ENCODE measurements at regions not wholly inside any gene's neighbourhood (a gene's known extent, or its start where the extent isn't known, plus 50 kb on each side); places are given as distances from the start of the nearest gene placed in this dataset.

GRCh38 chr15:77715860-77716259 is 83.1 kb upstream of the LINGO1 start:
- ChIA-PET POLR2A (no interaction called here), CTCF (no interaction called here)
- Histone ChIP-seq H3K36me3 (ENCODE audit: insufficient read depth, low read length) (no peaks in the 10 kb centered on the region), H3K27ac (ENCODE audit: low read depth, low read length) (no peak overlapping the region), H3K9me3 (ENCODE audit: low read length) (no peaks in the 10 kb centered on the region), H3K4me1 (ENCODE audit: insufficient read depth, low read length) (no peaks in the 10 kb centered on the region), H3K4me3 (ENCODE audit: low read length) (no peak overlapping the region), H3K27me3 (ENCODE audit: insufficient read depth, low read length, poor library complexity, severe bottlenecking) (no peaks in the 10 kb centered on the region)
- Mint-ChIP-seq H3K4me3 (no peak overlapping the region), H3K4me1 (no peaks in the 10 kb centered on the region), H3K27me3 (peaks cover 7 to 35% of the 10 kb centered on the region in 2 donors), H3K36me3 (no peaks in the 10 kb centered on the region), H3K27ac (no peak overlapping the region), H3K9me3 (peaks cover 0 to 2% (median 0%) of the 10 kb centered on the region in 5 donors)
- no peak for DNase-seq

- no peaks in the 10 kb centered on the region for H3K36me3 ChIP-seq (ENCODE audit: insufficient read depth, low read length)
- H3K27ac ChIP-seq (ENCODE audit: low read depth, low read length), result no peak overlapping the region
- CTCF ChIA-PET, result no interaction called here
- no peaks in the 10 kb centered on the region for H3K27me3 ChIP-seq (ENCODE audit: insufficient read depth, low read length, poor library complexity, severe bottlenecking)
- POLR2A ChIA-PET, result no interaction called here
- Mint-ChIP-seq H3K4me3 (no peak overlapping the region), H3K4me1 (no peaks in the 10 kb centered on the region), H3K27me3 (peaks cover 7 to 35% of the 10 kb centered on the region in 2 donors), H3K27ac (no peak overlapping the region), H3K36me3 (no peaks in the 10 kb centered on the region), H3K9me3 (peaks cover 0 to 2% (median 0%) of the 10 kb centered on the region in 5 donors)
- H3K4me3 ChIP-seq (ENCODE audit: low read length), result no peak overlapping the region
- DNase-seq, result no peak
- no peaks in the 10 kb centered on the region for H3K9me3 ChIP-seq (ENCODE audit: low read length)
- no peaks in the 10 kb centered on the region for H3K4me1 ChIP-seq (ENCODE audit: insufficient read depth, low read length)
Measured at GRCh38 chr15:77715051-77715450, 82.3 kb upstream of the LINGO1 start.

- Mint-ChIP-seq H3K4me1 (no peaks in the 10 kb centered on the region), H3K36me3 (no peaks in the 10 kb centered on the region), H3K27ac (no peak overlapping the region), H3K9me3 (peaks cover 0 to 2% (median 0%) of the 10 kb centered on the region in 5 donors), H3K27me3 (peaks cover 7 to 35% of the 10 kb centered on the region in 2 donors), H3K4me3 (no peak overlapping the region)
- no peak overlapping the region for H3K27ac ChIP-seq (ENCODE audit: low read depth, low read length)
- H3K27me3 ChIP-seq (ENCODE audit: insufficient read depth, low read length, poor library complexity, severe bottlenecking), result no peaks in the 10 kb centered on the region
- DNase-seq, result no peak
- ChIA-PET POLR2A (no interaction called here), CTCF (no interaction called here)
- no peak overlapping the region for H3K4me3 ChIP-seq (ENCODE audit: low read length)
- H3K9me3 ChIP-seq (ENCODE audit: low read length), result no peaks in the 10 kb centered on the region
- no peaks in the 10 kb centered on the region for H3K36me3 ChIP-seq (ENCODE audit: insufficient read depth, low read length)
- H3K4me1 ChIP-seq (ENCODE audit: insufficient read depth, low read length), result no peaks in the 10 kb centered on the region
Measured at GRCh38 chr15:77714555-77714954, 81.8 kb upstream of the LINGO1 start.

- no peaks in the 10 kb centered on the region for H3K36me3 ChIP-seq (ENCODE audit: insufficient read depth, low read length)
- H3K27ac ChIP-seq (ENCODE audit: low read depth, low read length), result no peak overlapping the region
- H3K27me3 ChIP-seq (ENCODE audit: insufficient read depth, low read length, poor library complexity, severe bottlenecking), result no peaks in the 10 kb centered on the region
- Mint-ChIP-seq H3K36me3 (no peaks in the 10 kb centered on the region), H3K4me3 (no peak overlapping the region), H3K9me3 (peaks cover 0 to 2% (median 0%) of the 10 kb centered on the region in 5 donors), H3K27ac (no peak overlapping the region), H3K4me1 (no peaks in the 10 kb centered on the region), H3K27me3 (peaks cover 7 to 35% of the 10 kb centered on the region in 2 donors)
- H3K4me3 ChIP-seq (ENCODE audit: low read length), result no peak overlapping the region
- ChIA-PET CTCF (no interaction called here), POLR2A (no interaction called here)
- no peak for DNase-seq
- no peaks in the 10 kb centered on the region for H3K9me3 ChIP-seq (ENCODE audit: low read length)
- H3K4me1 ChIP-seq (ENCODE audit: insufficient read depth, low read length), result no peaks in the 10 kb centered on the region
Measured at GRCh38 chr15:77714023-77714422, 81.3 kb upstream of the LINGO1 start.

GRCh38 chr15:77713281-77713680 is 80.6 kb upstream of the LINGO1 start:
- Histone ChIP-seq H3K4me3 (ENCODE audit: low read length) (no peak overlapping the region), H3K27me3 (ENCODE audit: insufficient read depth, low read length, poor library complexity, severe bottlenecking) (no peaks in the 10 kb centered on the region), H3K4me1 (ENCODE audit: insufficient read depth, low read length) (no peaks in the 10 kb centered on the region), H3K27ac (ENCODE audit: low read depth, low read length) (no peak overlapping the region), H3K36me3 (ENCODE audit: insufficient read depth, low read length) (no peaks in the 10 kb centered on the region), H3K9me3 (ENCODE audit: low read length) (no peaks in the 10 kb centered on the region)
- ChIA-PET CTCF (no interaction called here), POLR2A (no interaction called here)
- H3K4me1 Mint-ChIP-seq, result no peaks in the 10 kb centered on the region
- no peak overlapping the region for H3K27ac Mint-ChIP-seq
- peaks cover 0 to 2% (median 0%) of the 10 kb centered on the region in 5 donors for H3K9me3 Mint-ChIP-seq
- H3K27me3 Mint-ChIP-seq, result peaks cover 7 to 35% of the 10 kb centered on the region in 2 donors
- no peaks in the 10 kb centered on the region for H3K36me3 Mint-ChIP-seq
- DNase-seq, result no peak
- H3K4me3 Mint-ChIP-seq, result no peak overlapping the region

- Histone ChIP-seq H3K9me3 (ENCODE audit: low read length) (no peaks in the 10 kb centered on the region), H3K36me3 (ENCODE audit: insufficient read depth, low read length) (no peaks in the 10 kb centered on the region), H3K4me3 (ENCODE audit: low read length) (no peak overlapping the region), H3K4me1 (ENCODE audit: insufficient read depth, low read length) (no peaks in the 10 kb centered on the region), H3K27ac (ENCODE audit: low read depth, low read length) (no peak overlapping the region), H3K27me3 (ENCODE audit: insufficient read depth, low read length, poor library complexity, severe bottlenecking) (no peaks in the 10 kb centered on the region)
- Mint-ChIP-seq H3K27me3 (peaks cover 7 to 35% of the 10 kb centered on the region in 2 donors), H3K4me3 (no peak overlapping the region), H3K4me1 (no peaks in the 10 kb centered on the region), H3K36me3 (no peaks in the 10 kb centered on the region), H3K27ac (no peak overlapping the region), H3K9me3 (peaks cover 0 to 2% (median 0%) of the 10 kb centered on the region in 5 donors)
- DNase-seq, result no peak
- POLR2A ChIA-PET, result no interaction called here
- CTCF ChIA-PET, result no interaction called here
Measured at GRCh38 chr15:77712438-77712837, 79.7 kb upstream of the LINGO1 start.

GRCh38 chr15:77710637-77711036 is 77.9 kb upstream of the LINGO1 start:
- CTCF ChIA-PET, result no interaction called here
- Mint-ChIP-seq H3K4me1 (no peaks in the 10 kb centered on the region), H3K36me3 (no peaks in the 10 kb centered on the region), H3K27ac (no peak overlapping the region), H3K4me3 (no peak overlapping the region), H3K9me3 (peaks cover 0 to 2% (median 0%) of the 10 kb centered on the region in 5 donors), H3K27me3 (peaks cover 10 to 36% of the 10 kb centered on the region in 2 donors)
- H3K9me3 ChIP-seq (ENCODE audit: low read length), result no peaks in the 10 kb centered on the region
- no peaks in the 10 kb centered on the region for H3K36me3 ChIP-seq (ENCODE audit: insufficient read depth, low read length)
- no peak for DNase-seq
- POLR2A ChIA-PET, result no interaction called here
- no peaks in the 10 kb centered on the region for H3K4me1 ChIP-seq (ENCODE audit: insufficient read depth, low read length)
- no peak overlapping the region for H3K27ac ChIP-seq (ENCODE audit: low read depth, low read length)
- H3K4me3 ChIP-seq (ENCODE audit: low read length), result no peak overlapping the region
- no peaks in the 10 kb centered on the region for H3K27me3 ChIP-seq (ENCODE audit: insufficient read depth, low read length, poor library complexity, severe bottlenecking)

GRCh38 chr15:77710206-77710605 is 77.5 kb upstream of the LINGO1 start:
- CTCF ChIA-PET, result no interaction called here
- Mint-ChIP-seq H3K4me3 (no peak overlapping the region), H3K27me3 (peaks cover 8 to 31% of the 10 kb centered on the region in 2 donors), H3K9me3 (peaks cover 0 to 2% (median 0%) of the 10 kb centered on the region in 5 donors), H3K36me3 (no peaks in the 10 kb centered on the region), H3K4me1 (no peaks in the 10 kb centered on the region), H3K27ac (no peak overlapping the region)
- Histone ChIP-seq H3K36me3 (ENCODE audit: insufficient read depth, low read length) (no peaks in the 10 kb centered on the region), H3K27me3 (ENCODE audit: insufficient read depth, low read length, poor library complexity, severe bottlenecking) (no peaks in the 10 kb centered on the region), H3K27ac (ENCODE audit: low read depth, low read length) (no peak overlapping the region), H3K4me1 (ENCODE audit: insufficient read depth, low read length) (no peaks in the 10 kb centered on the region), H3K4me3 (ENCODE audit: low read length) (no peak overlapping the region), H3K9me3 (ENCODE audit: low read length) (no peaks in the 10 kb centered on the region)
- POLR2A ChIA-PET, result no interaction called here
- DNase-seq, result no peak

Measured in CD8-positive, alpha-beta memory T cell (primary cell).